ENCODE measurements at regions not wholly inside any gene's neighbourhood (a gene's known extent, or its start where the extent isn't known, plus 50 kb on each side); places are given as distances from the start of the nearest gene placed in this dataset.

DNA sequence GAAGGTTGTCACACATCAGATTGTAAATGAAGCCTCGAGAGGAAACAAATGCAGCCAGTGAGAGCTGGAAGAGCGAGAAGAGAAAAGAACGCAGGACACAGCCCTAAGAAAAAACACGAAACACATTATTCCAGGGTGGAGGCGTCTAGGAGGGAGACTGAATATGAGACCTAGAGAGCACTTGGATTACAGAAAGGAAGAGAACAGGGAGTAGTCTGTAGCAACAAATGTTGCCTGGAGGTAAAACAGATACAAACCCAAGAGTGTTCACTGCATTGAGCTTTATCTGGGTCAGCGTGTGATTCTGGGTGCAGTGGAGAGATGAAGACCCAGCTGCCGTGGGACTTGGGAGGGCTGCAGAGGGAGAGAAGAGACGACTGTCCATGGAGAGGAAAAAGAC lies 50.1 kb upstream of the SETD7 start:
- Histone ChIP-seq H3K4me3 (ENCODE audit: low read depth, low read length) (no peak overlapping the region), H3K4me2 (ENCODE audit: low read length) (peak overlapping the region; percentile 24), H3K9ac (no peak overlapping the region), H2AFZ (no peak overlapping the region), H3K27ac (no peak overlapping the region), H3K9me3 (ENCODE audit: control insufficient read depth, low read length) (no peaks in the 10 kb centered on the region), H3K27me3 (ENCODE audit: control insufficient read depth, insufficient read depth, low read length) (no peaks in the 10 kb centered on the region), H3K36me3 (ENCODE audit: control insufficient read depth, insufficient read depth, low read length) (no peaks in the 10 kb centered on the region), H3K4me1 (no peaks in the 10 kb centered on the region), H3K79me2 (no peaks in the 10 kb centered on the region)
- TF ChIP-seq, protein P1, sequence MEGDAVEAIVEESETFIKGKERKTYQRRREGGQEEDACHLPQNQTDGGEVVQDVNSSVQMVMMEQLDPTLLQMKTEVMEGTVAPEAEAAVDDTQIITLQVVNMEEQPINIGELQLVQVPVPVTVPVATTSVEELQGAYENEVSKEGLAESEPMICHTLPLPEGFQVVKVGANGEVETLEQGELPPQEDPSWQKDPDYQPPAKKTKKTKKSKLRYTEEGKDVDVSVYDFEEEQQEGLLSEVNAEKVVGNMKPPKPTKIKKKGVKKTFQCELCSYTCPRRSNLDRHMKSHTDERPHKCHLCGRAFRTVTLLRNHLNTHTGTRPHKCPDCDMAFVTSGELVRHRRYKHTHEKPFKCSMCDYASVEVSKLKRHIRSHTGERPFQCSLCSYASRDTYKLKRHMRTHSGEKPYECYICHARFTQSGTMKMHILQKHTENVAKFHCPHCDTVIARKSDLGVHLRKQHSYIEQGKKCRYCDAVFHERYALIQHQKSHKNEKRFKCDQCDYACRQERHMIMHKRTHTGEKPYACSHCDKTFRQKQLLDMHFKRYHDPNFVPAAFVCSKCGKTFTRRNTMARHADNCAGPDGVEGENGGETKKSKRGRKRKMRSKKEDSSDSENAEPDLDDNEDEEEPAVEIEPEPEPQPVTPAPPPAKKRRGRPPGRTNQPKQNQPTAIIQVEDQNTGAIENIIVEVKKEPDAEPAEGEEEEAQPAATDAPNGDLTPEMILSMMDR (IDR thresholded peaks at IDR 0.05): no peak
